GM19438 (cell line): ENCODE measurements at regions not wholly inside any gene's neighbourhood (a gene's known extent, or its start where the extent isn't known, plus 50 kb on each side); places are given as distances from the start of the nearest gene placed in this dataset.
"Not testable (repeated sequence)": the region's sequence is repeated elsewhere in the genome, so short reads cannot be mapped to it uniquely, and the experiment has no call there.

Experiments
- ATAC-seq: cut with Tn5 transposase; IDR thresholded peaks from one replicate; pipeline ENCODE4 v1.9.1; 2021; ENCODE audit warnings: low read depth; ENCODE audit not compliant: unreplicated experiment

GRCh38 chr4:160372390-160372789 is 1269.5 kb downstream of the RAPGEF2 start:
- no peak for ATAC-seq

GRCh38 chr4:160373911-160374310 is 1271.0 kb downstream of the RAPGEF2 start:
- ATAC-seq: no peak

GRCh38 chr4:160375772-160376452 is 1273.0 kb downstream of the RAPGEF2 start:
- ATAC-seq: no peak

GRCh38 chr4:160386846-160387245 is 1284.0 kb downstream of the RAPGEF2 start:
- no peak for ATAC-seq

- ATAC-seq: no peak
These were observed 1296.9 kb downstream of the RAPGEF2 start for GRCh38 chr4:160399826-160400225.

- ATAC-seq: no peak
These were observed 1300.2 kb downstream of the RAPGEF2 start for GRCh38 chr4:160403081-160403480.

GRCh38 chr4:160406263-160406825 is 1303.5 kb downstream of the RAPGEF2 start:
- no peak for ATAC-seq

GRCh38 chr4:160414496-160414895 is 1311.6 kb downstream of the RAPGEF2 start:
- ATAC-seq: no peak

- ATAC-seq: no peak
These were observed 1321.1 kb downstream of the RAPGEF2 start for GRCh38 chr4:160423879-160424451.

GRCh38 chr4:160426233-160426632 is 1323.4 kb downstream of the RAPGEF2 start:
- ATAC-seq: no peak

- ATAC-seq: no peak
These were observed 1348.0 kb downstream of the RAPGEF2 start for GRCh38 chr4:160450876-160451275.

- ATAC-seq: not testable (repeated sequence)
These were observed 1379.1 kb downstream of the RAPGEF2 start for GRCh38 chr4:160481696-160482690.

- ATAC-seq: no peak
These were observed 1382.3 kb downstream of the RAPGEF2 start for GRCh38 chr4:160485071-160485687.

- no peak for ATAC-seq
These were observed 1389.3 kb downstream of the RAPGEF2 start for GRCh38 chr4:160492181-160492580.

GRCh38 chr4:160493206-160493605 is 1390.3 kb downstream of the RAPGEF2 start:
- no peak for ATAC-seq

- no peak for ATAC-seq
These were observed 1392.5 kb downstream of the RAPGEF2 start for GRCh38 chr4:160495356-160495755.

GRCh38 chr4:160498211-160498610 is 1395.3 kb downstream of the RAPGEF2 start:
- no peak for ATAC-seq

- no peak for ATAC-seq
These were observed 1402.8 kb downstream of the RAPGEF2 start for GRCh38 chr4:160505724-160506123.

GRCh38 chr4:160510928-160511327 is 1408.0 kb downstream of the RAPGEF2 start:
- no peak for ATAC-seq

GRCh38 chr4:160514126-160514525 is 1411.2 kb downstream of the RAPGEF2 start:
- no peak for ATAC-seq
